ENCODE measurements at regions not wholly inside any gene's neighbourhood (a gene's known extent, or its start where the extent isn't known, plus 50 kb on each side); places are given as distances from the start of the nearest gene placed in this dataset.

DNA sequence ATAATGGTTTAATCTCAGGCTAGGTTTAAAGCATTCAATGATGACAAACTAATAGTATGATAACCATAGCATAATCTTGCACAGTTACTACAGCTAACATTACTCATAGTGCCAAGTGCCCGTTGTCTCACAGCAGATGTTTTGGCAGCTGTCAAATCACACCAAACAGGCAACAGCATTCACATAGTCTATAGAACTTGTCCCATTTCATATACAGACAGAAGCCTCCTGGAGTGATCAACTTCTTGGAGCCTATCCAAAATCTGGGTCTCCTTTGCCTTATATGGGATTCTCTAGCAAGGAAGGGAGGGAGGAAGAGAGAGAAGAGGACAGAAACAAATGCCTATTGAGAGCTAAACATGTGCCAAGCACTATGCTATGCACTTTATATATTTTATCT, 250.6 kb upstream of the ZP4 start:
- no peak overlapping the region for H2BK20ac ChIP-seq (ENCODE audit: low read depth, low read length, poor library complexity, severe bottlenecking)
- no CpG with 5 or more reads among the region's 1 CpG for WGBS (ENCODE audit: extremely low coverage, insufficient read length, low lambda C conversion rate)
- no peaks in the 10 kb centered on the region for H4K20me1 ChIP-seq (ENCODE audit: control insufficient read depth, insufficient read depth, insufficient read length)
- H3K9ac ChIP-seq (ENCODE audit: extremely low read depth, insufficient read length, low read length): no peak overlapping the region
- no peaks in the 10 kb centered on the region for H3K9me3 ChIP-seq (ENCODE audit: control insufficient read depth, low read depth, low read length)
- H2AK5ac ChIP-seq (ENCODE audit: insufficient read length, low read length): no peak overlapping the region
- no peaks in the 10 kb centered on the region for H3K9me3 Mint-ChIP-seq
- H3K4me3 Mint-ChIP-seq: no peak overlapping the region
- no peaks in the 10 kb centered on the region for H3K27me3 ChIP-seq (ENCODE audit: insufficient read depth, low read length)
- H3K4me2 ChIP-seq (ENCODE audit: insufficient read depth, insufficient read length, low read length): no peak overlapping the region
- H4K5ac ChIP-seq (ENCODE audit: insufficient read length, low read depth, low read length): no peak overlapping the region
- H2BK15ac ChIP-seq (ENCODE audit: low read depth, low read length): no peak overlapping the region
- no peaks in the 10 kb centered on the region for H3K79me1 ChIP-seq (ENCODE audit: insufficient read depth, low read depth, low read length, poor library complexity, severe bottlenecking)
- H3K23ac ChIP-seq (ENCODE audit: insufficient read length, low read depth, low read length): no peak overlapping the region
- H2BK120ac ChIP-seq (ENCODE audit: low read depth, low read length, poor library complexity, severe bottlenecking): no peak overlapping the region
- H2BK12ac ChIP-seq (ENCODE audit: insufficient read length, low read depth, low read length): no peak overlapping the region
- H3K4me1 ChIP-seq (ENCODE audit: insufficient read depth, low read length): no peaks in the 10 kb centered on the region
- no peak overlapping the region for H3K27ac ChIP-seq (ENCODE audit: insufficient read length, low read depth, low read length)
- H3T11ph ChIP-seq (ENCODE audit: low read length): no peak overlapping the region
- no peaks in the 10 kb centered on the region; a peak in 1 of 7 replicates for H3K36me3 Mint-ChIP-seq (ENCODE audit: insufficient read depth in 1 of 3, low read depth in 3 of 3)
- H3K14ac ChIP-seq (ENCODE audit: insufficient read depth, low read length): no peak overlapping the region
- no peak overlapping the region for H4K8ac ChIP-seq (replicated peaks; ENCODE audit: insufficient read length, low read depth, low read length)
- no peaks in the 10 kb centered on the region for H3K27me3 Mint-ChIP-seq (ENCODE audit: low read depth)
- H3K23me2 ChIP-seq (ENCODE audit: insufficient read length, low read depth, low read length, poor library complexity, severe bottlenecking): no peaks in the 10 kb centered on the region
- no peak overlapping the region for H4K91ac ChIP-seq (ENCODE audit: insufficient read length, low read depth, low read length)
- no peak overlapping the region for H3K4ac ChIP-seq (ENCODE audit: low read depth, low read length)
- no peak overlapping the region for H3K18ac ChIP-seq (ENCODE audit: insufficient read length, low read depth, low read length)
- TF ChIP-seq, protein P1, sequence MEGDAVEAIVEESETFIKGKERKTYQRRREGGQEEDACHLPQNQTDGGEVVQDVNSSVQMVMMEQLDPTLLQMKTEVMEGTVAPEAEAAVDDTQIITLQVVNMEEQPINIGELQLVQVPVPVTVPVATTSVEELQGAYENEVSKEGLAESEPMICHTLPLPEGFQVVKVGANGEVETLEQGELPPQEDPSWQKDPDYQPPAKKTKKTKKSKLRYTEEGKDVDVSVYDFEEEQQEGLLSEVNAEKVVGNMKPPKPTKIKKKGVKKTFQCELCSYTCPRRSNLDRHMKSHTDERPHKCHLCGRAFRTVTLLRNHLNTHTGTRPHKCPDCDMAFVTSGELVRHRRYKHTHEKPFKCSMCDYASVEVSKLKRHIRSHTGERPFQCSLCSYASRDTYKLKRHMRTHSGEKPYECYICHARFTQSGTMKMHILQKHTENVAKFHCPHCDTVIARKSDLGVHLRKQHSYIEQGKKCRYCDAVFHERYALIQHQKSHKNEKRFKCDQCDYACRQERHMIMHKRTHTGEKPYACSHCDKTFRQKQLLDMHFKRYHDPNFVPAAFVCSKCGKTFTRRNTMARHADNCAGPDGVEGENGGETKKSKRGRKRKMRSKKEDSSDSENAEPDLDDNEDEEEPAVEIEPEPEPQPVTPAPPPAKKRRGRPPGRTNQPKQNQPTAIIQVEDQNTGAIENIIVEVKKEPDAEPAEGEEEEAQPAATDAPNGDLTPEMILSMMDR (conservative IDR thresholded peaks at IDR 0.05): no peak
- H3K56ac ChIP-seq (ENCODE audit: insufficient read length, low read depth, low read length): no peak overlapping the region
- H3K4me1 Mint-ChIP-seq: no peaks in the 10 kb centered on the region
- no peak for DNase-seq
- no peak overlapping the region for H2BK5ac ChIP-seq (ENCODE audit: insufficient read length, low read length)
- no peaks in the 10 kb centered on the region for H3K79me2 ChIP-seq (ENCODE audit: insufficient read depth, low read length)
- no peak overlapping the region for H2AFZ ChIP-seq (ENCODE audit: low read length)
- H3K27ac Mint-ChIP-seq: no peak overlapping the region
